HG03159 (cell line): ENCODE measurements at regions not wholly inside any gene's neighbourhood (a gene's known extent, or its start where the extent isn't known, plus 50 kb on each side); places are given as distances from the start of the nearest gene placed in this dataset.

Experiments used
- ATAC-seq: cut with Tn5 transposase; IDR thresholded peaks from one replicate; pipeline ENCODE4 v1.9.1; 2021; ENCODE audit warnings: mild to moderate bottlenecking, moderate library complexity; ENCODE audit not compliant: unreplicated experiment

DNA sequence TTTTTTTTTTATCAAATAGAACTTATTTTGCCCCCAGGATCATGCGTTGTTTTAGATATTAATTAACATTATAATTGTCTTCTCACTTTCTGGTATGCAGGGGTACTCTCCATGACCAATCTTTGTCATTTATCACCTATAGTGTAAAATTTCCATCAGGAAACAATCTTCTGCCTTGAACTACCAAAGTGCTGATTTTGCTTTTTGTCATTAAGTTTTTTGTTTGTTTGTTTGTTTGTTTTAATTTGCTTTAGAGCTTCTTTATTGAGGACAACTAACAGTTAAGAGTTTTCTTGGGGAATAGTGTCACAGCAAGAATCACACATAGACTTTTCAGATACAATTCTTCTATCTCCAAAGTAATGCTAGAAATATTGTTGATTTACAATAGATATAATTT is 171.2 kb upstream of the PRPS1L1 start:
- no peak for ATAC-seq

DNA sequence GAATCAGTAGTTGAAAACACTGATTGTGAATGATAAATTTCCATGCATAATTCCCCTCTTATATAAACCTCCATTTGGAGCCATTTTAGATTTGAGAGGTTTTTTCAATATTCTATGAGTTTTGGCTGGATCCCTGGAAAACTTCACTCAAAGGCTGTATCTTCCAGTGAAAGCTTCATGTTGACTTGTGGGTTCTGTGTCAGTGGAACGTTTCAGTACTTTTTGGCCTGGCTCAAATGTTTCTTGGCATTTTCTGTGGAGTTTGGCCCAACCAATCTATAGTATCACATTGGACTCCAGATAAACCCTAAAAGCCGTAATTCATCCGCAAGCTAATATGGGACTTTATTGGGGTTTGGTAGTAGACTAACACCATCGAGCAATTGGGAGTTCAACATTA is 172.6 kb upstream of the PRPS1L1 start:
- ATAC-seq, result no peak

DNA sequence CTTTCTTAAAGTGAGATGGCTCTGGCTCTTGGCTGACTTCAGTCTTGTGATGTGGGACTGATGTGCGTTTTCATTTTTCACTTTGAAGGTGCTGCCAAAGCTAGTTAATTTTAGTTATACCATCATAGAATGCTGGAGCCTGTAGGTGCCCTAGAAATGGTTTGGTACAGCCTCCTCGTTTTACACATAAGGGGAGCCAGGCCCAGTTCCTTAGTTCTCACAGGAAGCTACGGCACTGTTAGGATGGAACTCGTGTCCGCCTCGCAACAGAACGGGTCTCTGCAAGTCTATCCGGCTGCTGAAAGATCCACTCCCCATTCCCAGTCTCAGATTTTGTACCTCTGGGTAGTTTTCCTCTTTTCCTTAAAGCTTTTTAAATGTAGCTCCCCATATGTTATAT is 173.2 kb upstream of the PRPS1L1 start:
- no peak for ATAC-seq

DNA sequence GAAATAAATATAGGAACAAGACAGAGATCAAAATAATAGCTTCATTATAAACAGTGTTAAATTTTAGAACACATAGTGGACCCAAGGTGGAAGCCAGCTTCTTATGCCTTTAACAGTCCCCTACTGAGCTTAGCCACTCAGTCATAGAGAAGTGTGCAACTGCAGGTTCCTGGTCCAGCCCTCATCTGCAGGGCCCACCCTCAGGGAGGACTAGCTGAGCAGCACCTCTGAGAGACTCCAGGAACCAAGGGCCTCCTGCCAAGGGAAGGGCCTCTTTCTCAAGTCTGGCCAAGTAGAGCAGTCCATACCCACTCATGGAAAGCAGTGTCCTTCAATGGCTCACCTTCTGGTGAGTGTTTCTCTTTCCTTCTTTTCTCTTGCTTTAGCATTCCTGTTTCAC is 173.7 kb upstream of the PRPS1L1 start:
- no peak for ATAC-seq

DNA sequence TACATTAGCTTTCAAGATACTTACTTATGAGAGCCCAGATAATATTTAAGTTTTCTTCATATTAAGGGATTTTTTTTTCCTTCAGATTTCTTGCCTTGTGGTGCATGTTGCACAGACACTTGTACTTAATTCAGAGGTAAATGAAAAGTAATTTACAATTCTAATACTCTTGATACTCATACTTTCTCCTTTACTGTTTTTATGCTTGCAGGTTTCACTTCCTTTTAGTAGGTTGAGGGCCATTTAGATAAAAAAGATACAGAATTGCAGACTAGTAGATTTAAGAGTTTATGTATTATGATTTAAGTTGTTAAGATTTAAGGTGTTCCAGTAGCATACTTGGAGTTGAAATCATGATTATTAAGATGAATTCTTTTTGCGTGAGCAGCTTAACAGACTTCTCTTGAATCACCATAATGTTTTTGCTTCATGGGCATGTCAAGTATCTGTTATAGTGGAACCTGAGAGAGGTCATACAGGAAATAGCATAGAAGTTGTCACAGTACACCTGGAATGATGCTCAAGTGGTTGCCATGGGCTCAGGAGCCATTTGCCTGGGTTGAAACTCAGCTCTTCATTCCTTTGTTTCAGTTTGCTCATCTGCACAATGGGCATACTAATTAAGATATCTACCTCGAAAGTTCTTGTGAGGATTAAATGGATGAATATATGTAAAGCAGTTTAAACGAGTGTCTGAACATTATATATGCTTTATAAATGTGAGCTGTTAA is 174.8 kb upstream of the PRPS1L1 start:
- peak; percentile 75 for ATAC-seq

DNA sequence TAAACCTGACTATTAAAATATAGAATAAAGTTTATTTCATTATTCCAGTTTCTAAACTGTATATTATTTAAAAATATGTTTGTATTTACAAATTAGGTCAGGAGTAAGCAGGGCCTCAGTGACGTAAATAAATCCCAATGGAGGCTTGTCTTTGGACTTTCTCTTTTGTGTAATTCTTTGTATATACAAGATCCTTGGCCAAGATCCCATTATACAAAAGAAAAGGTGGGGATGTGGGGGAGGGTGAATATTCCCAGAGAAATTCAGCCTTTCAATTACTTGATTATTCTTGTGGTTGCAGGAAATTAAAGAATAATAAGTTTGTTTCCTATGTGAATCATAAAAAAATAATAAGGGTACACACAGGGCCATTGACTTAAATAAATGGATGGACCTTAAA is 178.7 kb upstream of the PRPS1L1 start:
- ATAC-seq, result no peak

DNA sequence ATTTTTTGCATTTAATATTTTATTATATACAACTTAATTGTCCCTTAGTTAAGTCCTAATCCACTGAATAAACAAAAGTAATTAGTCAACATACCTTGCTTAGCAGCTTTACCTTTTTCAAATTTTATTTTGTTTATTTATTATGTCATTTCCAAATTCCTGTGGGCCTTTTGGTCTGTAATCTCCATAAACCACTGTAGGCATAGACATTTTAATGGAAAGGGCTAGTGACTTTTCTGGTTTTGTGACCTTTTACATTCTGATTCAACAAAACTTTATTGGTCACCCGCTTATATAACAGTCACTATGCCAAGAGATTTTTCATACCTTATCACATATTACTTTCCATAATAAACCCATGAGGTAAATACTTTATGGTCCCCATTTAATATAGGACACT is 181.3 kb upstream of the PRPS1L1 start:
- ATAC-seq, result no peak

DNA sequence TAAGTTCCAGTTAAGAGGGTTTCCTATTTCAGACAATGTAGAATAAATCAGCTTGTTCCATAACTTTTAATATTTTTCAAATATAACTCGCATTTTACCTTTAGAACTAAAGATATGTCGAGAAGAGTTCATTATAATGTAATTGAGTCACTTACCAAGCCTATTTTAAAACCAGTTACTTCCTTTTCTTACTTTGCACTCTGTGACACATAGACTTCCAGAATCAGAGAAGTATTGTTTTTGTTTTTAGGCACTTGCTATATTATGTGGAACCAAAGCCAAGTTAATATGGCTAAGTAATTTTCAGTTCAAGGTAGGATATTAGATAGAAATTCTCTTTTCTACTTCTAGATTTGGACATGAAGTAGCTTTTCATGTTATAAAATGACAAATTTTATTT is 182.7 kb upstream of the PRPS1L1 start:
- ATAC-seq, result no peak

DNA sequence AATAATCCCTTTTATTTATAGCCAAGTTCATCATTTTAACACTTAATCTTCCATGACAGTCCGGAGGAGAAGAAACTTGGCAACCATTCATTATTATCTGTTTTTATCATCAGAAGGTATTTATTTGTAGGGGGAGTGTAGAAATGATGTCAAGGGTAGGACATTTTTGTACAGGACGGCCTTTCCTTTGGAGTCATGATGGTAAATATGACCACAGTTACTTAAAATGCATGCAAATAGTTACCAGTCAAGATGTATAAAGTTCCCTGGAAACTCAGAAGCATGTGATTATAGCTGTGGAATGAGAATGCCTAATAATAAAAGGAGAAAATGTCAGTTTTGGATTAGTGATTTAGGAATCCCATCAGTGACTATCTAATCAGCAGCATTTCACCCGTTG is 183.1 kb upstream of the PRPS1L1 start:
- ATAC-seq, result no peak

DNA sequence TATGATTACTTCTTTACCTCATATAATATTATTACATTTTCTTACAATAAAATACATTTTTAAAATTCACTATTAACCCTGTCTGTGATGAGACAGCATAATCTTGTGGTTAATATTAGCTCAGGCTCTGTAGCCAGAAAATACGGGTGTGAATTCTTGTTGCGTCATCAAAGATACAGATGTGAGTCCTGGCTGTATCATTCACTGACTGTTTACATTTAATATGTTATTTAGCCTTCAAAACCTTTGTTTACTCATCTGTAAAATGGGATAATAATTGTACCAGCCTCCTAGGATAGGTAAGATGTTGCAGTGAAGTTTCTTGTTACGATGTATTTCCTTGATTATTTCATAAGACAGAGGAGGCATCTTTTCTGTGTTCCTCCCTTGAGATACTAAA is 184.7 kb upstream of the PRPS1L1 start:
- ATAC-seq, result no peak

DNA sequence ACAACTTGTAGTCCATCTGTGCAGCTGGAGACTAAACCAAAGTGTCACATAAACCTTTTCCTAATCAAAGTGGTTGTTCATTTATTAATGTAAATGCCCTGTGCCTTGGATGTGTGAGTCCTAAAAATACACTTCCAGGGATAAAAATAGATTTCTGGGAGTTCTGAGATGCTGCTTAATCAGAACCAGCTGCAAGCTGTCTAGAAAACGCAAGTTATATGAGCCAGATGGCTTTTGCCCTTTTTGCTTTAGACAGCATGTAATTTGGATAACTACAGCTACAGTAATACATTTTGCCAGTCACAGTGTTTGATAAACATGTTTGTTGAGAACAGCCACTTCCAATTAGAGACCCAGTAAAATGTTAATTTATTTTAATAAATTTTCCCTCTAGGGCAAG is 185.1 kb upstream of the PRPS1L1 start:
- no peak for ATAC-seq

DNA sequence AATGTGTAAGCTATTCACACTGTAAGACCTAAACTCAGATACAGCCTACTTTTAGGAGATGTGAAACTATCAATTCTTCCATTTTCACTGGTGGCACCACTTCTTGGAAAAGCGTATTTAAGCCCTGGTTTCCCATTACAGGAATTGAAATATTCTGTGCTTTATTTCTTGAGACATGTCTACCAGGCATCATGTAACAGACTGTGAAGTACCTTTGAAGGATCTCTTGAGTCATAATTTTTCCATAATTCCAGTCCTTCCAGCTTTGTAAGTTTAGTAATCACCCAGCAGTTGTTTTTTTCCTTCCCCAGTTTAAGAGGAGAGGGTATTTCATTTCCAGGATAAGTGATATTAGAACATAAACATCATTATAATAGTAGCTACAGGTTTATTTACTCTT is 186.0 kb upstream of the PRPS1L1 start:
- no peak for ATAC-seq

DNA sequence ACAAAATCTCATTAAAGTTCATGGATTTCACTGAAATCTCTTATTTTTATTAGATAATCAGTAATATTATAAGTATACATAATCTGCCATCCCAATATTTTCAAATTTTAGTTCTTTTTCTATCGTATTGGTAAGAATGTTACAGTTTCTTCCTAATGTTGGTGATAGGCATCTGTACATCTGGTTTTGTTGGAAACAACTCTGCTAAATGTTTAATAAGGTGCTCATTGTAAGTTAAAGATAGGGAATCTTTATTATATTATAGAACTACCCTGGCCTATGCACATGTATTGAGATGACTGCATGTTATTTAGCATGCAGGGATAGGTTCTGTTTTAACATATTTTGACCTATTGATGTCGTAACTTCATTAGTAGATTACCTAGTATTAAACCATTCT is 188.6 kb upstream of the PRPS1L1 start:
- no peak for ATAC-seq

DNA sequence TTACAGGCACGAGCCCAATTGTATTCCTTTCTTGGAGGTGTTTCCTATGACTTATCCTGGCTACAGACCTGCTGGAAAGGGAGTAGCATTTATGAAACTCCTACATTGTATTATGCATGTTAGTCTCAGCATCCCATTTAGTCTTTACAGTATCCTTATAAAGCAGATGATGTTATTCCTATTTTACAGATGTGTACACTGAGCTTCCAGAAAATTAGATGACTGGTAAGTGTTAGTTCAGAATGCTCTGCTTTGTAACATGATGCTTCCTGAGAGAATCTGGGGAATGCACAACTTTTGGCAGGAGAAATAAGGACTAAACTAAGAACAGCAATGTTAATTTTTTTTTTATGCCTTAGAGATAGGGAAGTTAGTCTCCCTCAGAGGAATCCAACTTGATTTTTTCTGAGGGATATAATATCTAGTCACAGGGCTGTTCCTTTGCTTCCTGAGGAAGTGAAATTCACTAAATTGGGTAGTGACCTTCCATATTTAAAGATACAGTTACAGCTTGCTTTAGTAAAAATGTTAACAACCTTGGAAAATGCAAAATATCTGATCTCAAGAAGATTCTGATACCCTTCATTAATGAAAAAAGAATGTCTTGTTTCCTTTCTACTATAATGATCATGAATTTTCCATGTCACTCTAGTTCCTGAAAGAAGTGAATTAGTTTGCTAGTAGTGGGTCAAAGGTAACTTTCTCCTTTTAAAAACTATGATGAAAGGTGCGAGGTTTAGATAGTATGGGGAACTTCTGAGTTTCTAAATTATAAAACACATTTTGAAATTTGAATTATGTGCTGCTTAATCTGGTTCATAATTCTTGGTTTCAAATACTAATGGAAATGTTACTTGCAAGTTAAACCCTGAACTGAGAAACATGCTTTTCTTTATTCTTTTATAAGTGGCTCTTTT is 194.0 kb upstream of the PRPS1L1 start:
- no peak for ATAC-seq

DNA sequence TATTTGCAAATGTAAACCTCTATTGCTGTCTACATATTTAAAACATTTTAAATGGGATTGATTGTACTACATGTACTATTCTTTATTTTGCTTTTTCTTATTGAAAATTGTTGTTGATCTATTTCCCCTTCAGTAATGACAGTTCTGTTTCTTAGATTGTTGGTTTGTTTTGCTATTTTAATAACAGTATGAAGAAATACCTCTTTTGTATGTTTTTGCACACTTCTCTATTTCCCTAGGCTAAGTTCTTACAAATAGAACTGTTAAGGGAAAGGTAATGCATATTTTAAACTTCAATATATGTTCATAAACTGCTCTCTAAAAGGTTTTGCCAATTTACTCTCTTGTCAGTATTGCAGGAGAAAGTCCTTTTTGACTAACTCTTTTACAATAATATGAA is 195.0 kb upstream of the PRPS1L1 start:
- ATAC-seq, result no peak

DNA sequence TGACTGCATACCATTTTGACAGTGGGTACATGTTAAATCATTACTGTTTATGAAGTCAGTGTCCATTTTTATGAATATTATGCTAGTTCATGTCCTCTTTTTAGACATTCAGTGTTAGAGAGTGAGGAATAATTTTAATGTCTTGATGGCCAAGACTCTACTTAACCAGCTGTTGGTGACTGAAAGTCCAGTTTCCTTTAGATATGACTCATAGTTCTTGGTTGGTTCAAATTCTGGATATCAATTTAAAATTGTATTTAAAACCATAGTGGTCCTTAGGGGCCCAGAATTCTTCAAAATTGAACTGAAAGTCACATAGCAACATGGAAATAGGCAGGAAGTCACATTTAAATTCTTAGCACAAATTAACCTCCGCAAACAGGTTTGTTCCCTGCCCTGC is 196.5 kb upstream of the PRPS1L1 start:
- no peak for ATAC-seq

DNA sequence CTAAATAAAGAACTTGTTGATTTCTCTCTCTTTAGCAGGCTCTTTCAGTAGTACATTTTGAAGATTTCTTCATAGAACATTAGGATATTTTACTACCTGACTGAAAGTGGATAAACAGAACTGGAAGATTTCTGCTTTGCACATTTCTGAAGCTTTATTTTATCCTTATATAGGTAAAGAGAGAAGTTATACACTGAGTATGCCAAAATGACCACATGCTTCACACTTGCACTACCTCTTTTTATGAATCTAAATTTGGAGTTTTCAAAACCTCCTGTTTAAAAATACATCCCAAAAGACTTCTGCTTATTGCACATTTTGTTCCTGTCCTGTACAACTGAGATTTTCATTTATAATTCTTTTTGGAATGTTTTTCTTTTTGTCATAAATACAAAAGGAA is 197.4 kb upstream of the PRPS1L1 start:
- no peak for ATAC-seq

DNA sequence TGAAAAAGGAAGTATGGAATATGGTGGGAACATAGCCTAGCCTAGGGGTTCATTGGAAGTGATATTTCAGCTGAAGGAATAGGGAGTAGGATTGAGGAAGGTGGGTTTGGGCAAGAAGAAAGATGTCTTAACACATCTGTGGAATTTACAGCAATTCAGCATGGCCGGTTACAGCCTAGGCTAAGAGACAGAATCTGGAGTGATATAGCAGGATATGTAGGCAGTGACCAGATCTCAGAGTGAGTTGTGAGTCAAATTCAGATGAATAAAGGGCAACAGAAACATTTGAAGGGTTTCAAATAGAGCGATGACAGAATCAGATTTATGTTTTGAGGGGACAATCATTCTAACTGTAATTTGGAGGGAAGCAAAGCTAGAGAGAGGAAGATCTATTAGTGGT is 199.0 kb upstream of the PRPS1L1 start:
- no peak for ATAC-seq

DNA sequence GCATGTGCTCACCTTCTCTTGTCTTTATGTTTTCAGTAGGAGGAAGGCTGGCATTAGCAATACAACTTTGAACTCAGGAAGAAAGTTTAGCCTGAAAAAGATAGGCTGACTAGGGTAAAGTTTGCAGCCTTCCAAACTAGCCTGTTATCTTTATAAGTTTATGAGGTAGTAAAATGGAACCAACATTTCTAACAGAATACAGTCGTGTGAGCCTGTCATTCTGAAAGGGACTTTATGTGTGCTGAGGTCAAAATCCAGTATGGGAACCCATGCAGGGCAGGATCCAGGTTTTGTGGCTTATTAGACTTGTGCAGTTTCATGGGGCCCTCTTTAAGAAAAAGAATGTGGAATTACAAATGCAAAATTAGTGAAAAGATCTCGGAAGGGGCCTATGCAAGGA is 201.0 kb upstream of the PRPS1L1 start:
- ATAC-seq, result no peak

DNA sequence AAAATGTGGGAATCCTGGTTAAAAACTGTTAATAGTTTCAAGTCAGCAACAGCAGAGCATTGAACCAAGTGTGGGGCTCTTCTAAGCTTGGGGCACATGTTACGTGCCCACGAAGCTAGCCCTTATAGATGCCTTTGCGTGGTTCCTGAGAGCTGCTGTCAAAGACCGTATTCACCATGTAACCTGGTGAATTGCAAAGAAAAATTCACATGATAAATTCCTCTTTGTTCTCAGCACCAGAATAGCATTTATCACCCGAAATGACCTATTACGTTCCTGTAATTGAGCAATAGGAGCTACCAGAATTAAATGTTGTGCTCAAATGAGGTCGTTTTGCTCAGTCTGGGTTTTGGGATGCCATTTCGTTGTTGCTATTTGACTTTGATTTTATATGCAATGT is 202.6 kb upstream of the PRPS1L1 start:
- ATAC-seq, result no peak

DNA sequence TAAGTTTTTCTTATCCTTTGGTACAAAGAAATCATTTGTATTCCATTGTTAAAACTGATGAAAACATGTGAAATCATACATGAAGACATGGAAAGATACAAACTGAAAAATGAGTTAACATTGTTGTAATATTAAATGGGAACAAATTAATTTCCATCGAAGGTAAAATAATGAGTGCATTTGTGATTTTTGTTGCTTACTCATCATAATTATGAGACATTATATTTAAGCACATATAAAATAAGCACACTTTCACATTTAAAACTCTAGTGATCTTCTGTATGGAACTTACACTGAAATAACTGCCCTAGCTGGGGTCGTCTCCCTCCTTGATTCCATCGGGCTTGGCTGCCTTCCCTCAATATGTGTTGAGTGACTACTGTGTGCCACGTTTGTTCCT is 204.2 kb upstream of the PRPS1L1 start:
- ATAC-seq, result no peak

DNA sequence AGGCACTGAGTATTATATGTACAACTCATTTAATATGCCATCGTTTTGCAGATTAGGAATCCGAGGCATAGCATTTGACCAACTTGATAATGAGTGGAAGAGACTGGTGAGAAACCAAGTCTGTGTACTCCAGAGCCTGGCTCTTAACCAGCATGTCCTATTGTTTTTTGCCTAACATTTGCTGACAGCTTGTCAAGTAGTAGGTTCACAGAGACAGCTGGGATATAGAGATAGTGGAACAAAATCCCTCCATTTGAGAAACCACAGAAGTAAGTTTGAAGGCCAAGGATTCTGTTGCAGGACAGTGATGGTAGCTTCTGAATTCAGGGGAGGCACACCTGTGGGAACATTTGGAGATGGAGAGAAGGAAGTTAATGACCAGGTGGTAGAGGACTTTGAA is 206.9 kb upstream of the PRPS1L1 start:
- no peak for ATAC-seq
